PC-3 (cell line): ENCODE measurements at regions not wholly inside any gene's neighbourhood (a gene's known extent, or its start where the extent isn't known, plus 50 kb on each side); places are given as distances from the start of the nearest gene placed in this dataset.

Source experiments
- CTCF ChIP-seq: fragments of 300-600 bp; sonication (generic); conservative IDR thresholded peaks from 2 replicates; pipeline ENCODE4 v1.5.1; 2017; ENCODE audit warnings: antibody characterized with exemption, low read depth, mild to moderate bottlenecking, low read length
- EZH2 ChIP-seq: fragments of 300-600 bp; sonication (generic); IDR thresholded peaks from one replicate; pipeline ENCODE4 v1.6.1; 2017; ENCODE audit warnings: antibody characterized with exemption, mild to moderate bottlenecking, low read length; ENCODE audit not compliant: unreplicated experiment

GRCh38 chr9:80077059-80077458 is 505.3 kb downstream of the TLE4 start:
- TF ChIP-seq CTCF: no peak
- TF ChIP-seq EZH2: no peak
